SK-N-SH (cell line): ENCODE measurements at regions not wholly inside any gene's neighbourhood (a gene's known extent, or its start where the extent isn't known, plus 50 kb on each side); places are given as distances from the start of the nearest gene placed in this dataset.

ENCODE experiments used
- CTCF ChIA-PET: fragments of 300-600, 350-600 bp; formaldehyde crosslinking; extraction: SDS; loops from one replicate; lab custom pipeline; 2021; lab: Yijun Ruan, JAX
- POLR2A ChIA-PET: fragments of 350-600 bp; sonication (Branson Sonifier 250); formaldehyde crosslinking; extraction: SDS; loops from one replicate; lab custom pipeline; 2020; ENCODE audit warnings: antibody characterized with exemption, inconsistent platforms; lab: Yijun Ruan, JAX
- DNase-seq: peaks from one replicate; pipeline ENCODE4 v3.0.0; 2012
- H2AFZ ChIP-seq: fragments of 200-600 bp; sonication (generic); 2 replicates; pipeline ENCODE4 v1.8.1; 2016; ENCODE audit warnings: antibody characterized with exemption, mild to moderate bottlenecking, low read depth
- H3F3A ChIP-seq: fragments of 200-600 bp; sonication (generic); replicated peaks from 2 replicates; pipeline ENCODE3; 2016; ENCODE audit warnings: antibody characterized with exemption, mild to moderate bottlenecking; ENCODE audit not compliant: insufficient read depth
- H3K27ac ChIP-seq, 2 experiments: fragments of 200-500 bp in 1 of 2; fragments of 200-600 bp in 1 of 2; sonication (Bioruptor generic) in 1 of 2; sonication (generic), shearing (Covaris generic) in 1 of 2; 2 replicates each; pipeline versions ENCODE4 v1.5.1 to v1.6.1; 2014 to 2016; ENCODE audit warnings: low read depth in 2 of 2, inconsistent platforms in 1 of 2, low read length in 1 of 2, mild to moderate bottlenecking in 1 of 2, mixed read lengths in 1 of 2
- H3K27me3 ChIP-seq: fragments of 200-600 bp; sonication (generic), shearing (Covaris generic); 2 replicates; pipeline ENCODE4 v1.6.1; 2016; ENCODE audit warnings: mixed run types; ENCODE audit not compliant: insufficient read depth
- H3K36me3 ChIP-seq, 2 experiments: fragments of 200-500 bp in 1 of 2; fragments of 200-600 bp in 1 of 2; sonication (Bioruptor generic) in 1 of 2; sonication (generic) in 1 of 2; replicated peaks in 1 of 2; 2 replicates each; pipeline versions ENCODE3 to v1.5.1; 2014 to 2016; ENCODE audit warnings: low read length in 1 of 2, mild to moderate bottlenecking in 1 of 2; ENCODE audit not compliant: insufficient read depth in 2 of 2, control insufficient read depth in 1 of 2
- H3K4me1 ChIP-seq, 2 experiments: fragments of 200-500 bp in 1 of 2; fragments of 200-600 bp in 1 of 2; sonication (Bioruptor generic) in 1 of 2; sonication (generic), shearing (Covaris generic) in 1 of 2; 2 replicates each; pipeline versions ENCODE4 v1.5.1 to v1.6.1; 2014 to 2016; ENCODE audit warnings: low read depth in 1 of 2, low read length in 1 of 2, mixed run types in 1 of 2; ENCODE audit not compliant: insufficient read depth in 2 of 2, control insufficient read depth in 1 of 2
- H3K4me2 ChIP-seq: fragments of 200-600 bp; sonication (generic), shearing (Covaris generic); 2 replicates; pipeline ENCODE4 v1.6.1; 2017; ENCODE audit warnings: mixed run types
- H3K4me3 ChIP-seq, 2 experiments: fragments of 200-500 bp in 1 of 2; fragments of 200-600 bp in 1 of 2; sonication (Bioruptor generic) in 1 of 2; sonication (generic), shearing (Covaris generic) in 1 of 2; 2 replicates each; pipeline versions ENCODE4 v1.5.1 to v1.8.1; 2014 to 2016; ENCODE audit warnings: low read depth in 2 of 2, inconsistent platforms in 1 of 2, low read length in 1 of 2, mild to moderate bottlenecking in 1 of 2, mixed read lengths in 1 of 2, moderate library complexity in 1 of 2
- H3K79me2 ChIP-seq: fragments of 200-600 bp; sonication (generic); 2 replicates; pipeline ENCODE4 v1.8.1; 2017; ENCODE audit warnings: mild to moderate bottlenecking; ENCODE audit not compliant: insufficient read depth
- H3K9ac ChIP-seq: fragments of 200-600 bp; sonication (generic); 2 replicates; pipeline ENCODE4 v1.6.1; 2017; ENCODE audit warnings: mixed run types
- H3K9me2 ChIP-seq: fragments of 200-600 bp; sonication (generic); 2 replicates; pipeline ENCODE4 v1.6.1; 2017; ENCODE audit warnings: mixed run types
- H3K9me3 ChIP-seq: fragments of 200-600 bp; sonication (generic); 2 replicates; pipeline ENCODE4 v1.6.1; 2017; ENCODE audit warnings: mixed run types, mild to moderate bottlenecking, moderate library complexity
- H4K20me1 ChIP-seq: fragments of 200-600 bp; sonication (generic); 2 replicates; pipeline ENCODE4 v1.6.1; 2017; ENCODE audit warnings: mild to moderate bottlenecking, mixed run types; ENCODE audit not compliant: insufficient read depth
- CHD2 ChIP-seq: fragments of 150-350 bp; IDR thresholded peaks from 2 replicates; pipeline ENCODE4 v1.6.1; 2018; ENCODE audit warnings: low read length; ENCODE audit not compliant: partially characterized antibody
- ELF1 ChIP-seq: IDR thresholded peaks from 2 replicates; pipeline ENCODE4 v1.4.0; 2012
- EP300 ChIP-seq, 2 experiments: IDR thresholded peaks; 2 replicates each; pipeline versions ENCODE4 v1.4.0 to v1.6.1; 2012; ENCODE audit warnings: borderline replicate concordance in 1 of 2, low read depth in 1 of 2, low read length in 1 of 2
- FOSL2 ChIP-seq: IDR thresholded peaks from 2 replicates; pipeline ENCODE4 v1.4.0; 2012; ENCODE audit warnings: low read depth, mild to moderate bottlenecking, moderate library complexity, borderline replicate concordance
- FOXM1 ChIP-seq: IDR thresholded peaks from 2 replicates; pipeline ENCODE4 v1.4.0; 2012; ENCODE audit warnings: low read depth, mild to moderate bottlenecking
- GABPA ChIP-seq: IDR thresholded peaks from 2 replicates; pipeline ENCODE4 v1.4.0; 2012; ENCODE audit warnings: low read depth, mild to moderate bottlenecking
- GATA2 ChIP-seq: sonication (generic); formaldehyde crosslinking; IDR thresholded peaks from 2 replicates; pipeline ENCODE4 v1.5.0; 2020; ENCODE audit warnings: mild to moderate bottlenecking, missing genetic modification reagents
- JUND ChIP-seq: IDR thresholded peaks from 2 replicates; pipeline ENCODE4 v1.4.0; 2012
- MEF2A ChIP-seq: IDR thresholded peaks from 2 replicates; pipeline ENCODE4 v1.4.0; 2012; ENCODE audit warnings: low read depth, borderline replicate concordance
- MXI1 ChIP-seq: IDR thresholded peaks from 2 replicates; pipeline ENCODE4 v1.6.1; 2012; ENCODE audit warnings: mild to moderate bottlenecking, low read depth, low read length, improper control_type of control experiment
- NFIC ChIP-seq: IDR thresholded peaks from 2 replicates; pipeline ENCODE4 v1.4.0; 2012; ENCODE audit warnings: borderline replicate concordance
- NRF1 ChIP-seq: IDR thresholded peaks from 2 replicates; pipeline ENCODE4 v1.6.1; 2012; ENCODE audit warnings: low read depth, mild to moderate bottlenecking, low read length
- POLR2AphosphoS5 ChIP-seq: IDR thresholded peaks from 2 replicates; pipeline ENCODE4 v1.6.1; 2012; ENCODE audit warnings: low read depth, low read length
- RAD21 ChIP-seq: IDR thresholded peaks from 2 replicates; pipeline ENCODE4 v1.6.1; 2012; ENCODE audit warnings: mild to moderate bottlenecking, low read length
- RCOR1 ChIP-seq: fragments of 150-350 bp; IDR thresholded peaks from 2 replicates; pipeline ENCODE4 v1.6.1; 2017; ENCODE audit warnings: antibody characterized with exemption, low read length
- RFX5 ChIP-seq: IDR thresholded peaks from 2 replicates; pipeline ENCODE4 v1.6.1; 2012; ENCODE audit warnings: mild to moderate bottlenecking, improper control_type of control experiment, low read length
- SMC3 ChIP-seq: IDR thresholded peaks from 2 replicates; pipeline ENCODE4 v1.6.1; 2012; ENCODE audit warnings: low read depth, low read length, improper control_type of control experiment
- YY1 ChIP-seq: IDR thresholded peaks from 2 replicates; pipeline ENCODE4 v1.4.0; 2012; ENCODE audit warnings: low read depth, mild to moderate bottlenecking
- WGBS: methylation state at CpG from one replicate; pipeline ENCODE4 v1.1.6; 2017; ENCODE audit warnings: low lambda C conversion rate; 5-methylcytosine and 5-hydroxymethylcytosine counted together
- TF ChIP-seq, protein P1 (sequence below): IDR thresholded peaks from 2 replicates; pipeline ENCODE4 v1.4.0; 2012; ENCODE audit warnings: low read depth, borderline replicate concordance
- TF ChIP-seq, protein P2 (sequence below): fragments of 200-600 bp; sonication (generic); IDR thresholded peaks from 2 replicates; pipeline ENCODE4 v1.6.1; 2017; ENCODE audit warnings: antibody characterized with exemption, mild to moderate bottlenecking, moderate library complexity
- TF ChIP-seq, protein P3 (sequence below): IDR thresholded peaks from 2 replicates; pipeline ENCODE4 v1.4.0; 2012; ENCODE audit warnings: low read depth, borderline replicate concordance
- TF ChIP-seq, protein P4 (sequence below): IDR thresholded peaks from 2 replicates; pipeline ENCODE4 v1.6.1; 2012; ENCODE audit warnings: mild to moderate bottlenecking, low read depth, low read length, moderate library complexity

DNA sequence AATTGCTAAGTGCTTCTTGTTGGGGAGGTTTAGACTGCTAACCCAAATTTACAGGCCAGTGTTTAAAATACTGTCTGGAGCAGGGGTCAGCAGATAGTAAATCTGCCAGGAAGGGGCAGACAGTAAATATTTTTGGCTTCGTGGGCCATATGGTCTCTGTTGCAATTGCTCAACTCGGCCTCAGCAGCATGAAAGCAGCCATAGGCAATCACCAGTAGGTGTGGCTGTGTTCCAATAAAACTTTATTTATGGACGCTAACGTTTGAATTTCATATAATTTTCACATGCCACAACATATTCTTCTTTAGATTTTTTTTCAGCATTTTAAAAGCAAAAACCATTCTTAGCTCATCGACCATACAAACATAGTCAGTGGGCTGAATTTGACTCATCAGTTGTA, 172.7 kb downstream of the BRINP2 start:
- Histone ChIP-seq H3F3A (no peaks in the 10 kb centered on the region), H2AFZ (no peak overlapping the region), H3K27me3 (no peaks in the 10 kb centered on the region), H3K9ac (no peak overlapping the region), H3K79me2 (no peaks in the 10 kb centered on the region), H3K36me3 (no peaks in the 10 kb centered on the region), H3K4me1 (no peaks in the 10 kb centered on the region; a peak in 1 of 4 replicates), H3K9me2 (no peaks in the 10 kb centered on the region), H3K9me3 (no peaks in the 10 kb centered on the region), H3K4me2 (no peak overlapping the region), H3K27ac (no peak overlapping the region), H3K4me3 (no peak overlapping the region), H4K20me1 (no peaks in the 10 kb centered on the region)
- ChIA-PET POLR2A (no interaction called here), CTCF (interaction anchor here (0.9 to 2.1 kb wide), 2 partner anchors 9 to 445 kb away, joined by 4 to 7 read pairs; no protein-coding TSS in a partner anchor)
- DNase-seq = no peak
- TF ChIP-seq GABPA (no peak), CHD2 (no peak), NRF1 (no peak), RCOR1 (no peak), SMC3 (no peak), RFX5 (no peak), RAD21 (no peak), NFIC (no peak), FOSL2 (no peak)
- TF ChIP-seq, protein P1, sequence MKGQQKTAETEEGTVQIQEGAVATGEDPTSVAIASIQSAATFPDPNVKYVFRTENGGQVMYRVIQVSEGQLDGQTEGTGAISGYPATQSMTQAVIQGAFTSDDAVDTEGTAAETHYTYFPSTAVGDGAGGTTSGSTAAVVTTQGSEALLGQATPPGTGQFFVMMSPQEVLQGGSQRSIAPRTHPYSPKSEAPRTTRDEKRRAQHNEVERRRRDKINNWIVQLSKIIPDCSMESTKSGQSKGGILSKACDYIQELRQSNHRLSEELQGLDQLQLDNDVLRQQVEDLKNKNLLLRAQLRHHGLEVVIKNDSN = no peak
- TF ChIP-seq, protein P2, sequence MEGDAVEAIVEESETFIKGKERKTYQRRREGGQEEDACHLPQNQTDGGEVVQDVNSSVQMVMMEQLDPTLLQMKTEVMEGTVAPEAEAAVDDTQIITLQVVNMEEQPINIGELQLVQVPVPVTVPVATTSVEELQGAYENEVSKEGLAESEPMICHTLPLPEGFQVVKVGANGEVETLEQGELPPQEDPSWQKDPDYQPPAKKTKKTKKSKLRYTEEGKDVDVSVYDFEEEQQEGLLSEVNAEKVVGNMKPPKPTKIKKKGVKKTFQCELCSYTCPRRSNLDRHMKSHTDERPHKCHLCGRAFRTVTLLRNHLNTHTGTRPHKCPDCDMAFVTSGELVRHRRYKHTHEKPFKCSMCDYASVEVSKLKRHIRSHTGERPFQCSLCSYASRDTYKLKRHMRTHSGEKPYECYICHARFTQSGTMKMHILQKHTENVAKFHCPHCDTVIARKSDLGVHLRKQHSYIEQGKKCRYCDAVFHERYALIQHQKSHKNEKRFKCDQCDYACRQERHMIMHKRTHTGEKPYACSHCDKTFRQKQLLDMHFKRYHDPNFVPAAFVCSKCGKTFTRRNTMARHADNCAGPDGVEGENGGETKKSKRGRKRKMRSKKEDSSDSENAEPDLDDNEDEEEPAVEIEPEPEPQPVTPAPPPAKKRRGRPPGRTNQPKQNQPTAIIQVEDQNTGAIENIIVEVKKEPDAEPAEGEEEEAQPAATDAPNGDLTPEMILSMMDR = no peak
- WGBS = 32% methylated on average over 5 of the region's 5 CpGs

DNA sequence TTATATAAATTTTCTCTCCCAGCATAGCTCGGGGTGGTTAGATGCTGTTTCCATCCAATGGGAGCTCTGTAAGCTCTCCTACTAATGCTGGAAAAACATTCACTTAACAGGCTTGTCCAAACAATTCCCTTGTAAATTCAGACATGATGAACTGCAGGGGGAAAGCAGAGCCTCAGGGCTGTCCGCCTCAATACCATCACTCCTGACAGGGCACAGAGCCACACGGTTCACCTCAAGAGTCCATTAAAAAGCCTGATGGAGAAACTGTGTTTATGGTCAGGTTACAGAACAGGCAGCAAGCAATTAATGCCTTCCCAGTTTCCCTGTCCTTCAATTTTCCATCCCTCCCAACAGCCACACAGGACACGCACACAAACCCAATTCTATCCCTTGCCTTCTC, 171.0 kb downstream of the BRINP2 start:
- Histone ChIP-seq H3K4me1 (no peaks in the 10 kb centered on the region; a peak in 1 of 4 replicates), H3K9ac (no peak overlapping the region), H4K20me1 (no peaks in the 10 kb centered on the region), H3K79me2 (no peaks in the 10 kb centered on the region), H3F3A (no peaks in the 10 kb centered on the region), H3K4me2 (no peak overlapping the region), H3K9me3 (no peaks in the 10 kb centered on the region), H3K27me3 (no peaks in the 10 kb centered on the region), H3K36me3 (no peaks in the 10 kb centered on the region), H3K27ac (no peak overlapping the region), H3K4me3 (no peak overlapping the region), H2AFZ (no peak overlapping the region), H3K9me2 (no peaks in the 10 kb centered on the region)
- WGBS = 22% methylated on average over 4 of the region's 4 CpGs
- peak; percentile 12 for DNase-seq
- CTCF ChIA-PET = interaction anchor here (2.2 kb wide), 1 partner anchor 13 kb away, joined by 5 read pairs; no protein-coding TSS in a partner anchor
- POLR2A ChIA-PET = no interaction called here
- TF ChIP-seq, protein P1 = no peak
- TF ChIP-seq ELF1 = no peak
- TF ChIP-seq FOXM1 = no peak
- TF ChIP-seq MEF2A = no peak
- TF ChIP-seq SMC3 = no peak
- no peak for TF ChIP-seq YY1
- TF ChIP-seq, protein P3, sequence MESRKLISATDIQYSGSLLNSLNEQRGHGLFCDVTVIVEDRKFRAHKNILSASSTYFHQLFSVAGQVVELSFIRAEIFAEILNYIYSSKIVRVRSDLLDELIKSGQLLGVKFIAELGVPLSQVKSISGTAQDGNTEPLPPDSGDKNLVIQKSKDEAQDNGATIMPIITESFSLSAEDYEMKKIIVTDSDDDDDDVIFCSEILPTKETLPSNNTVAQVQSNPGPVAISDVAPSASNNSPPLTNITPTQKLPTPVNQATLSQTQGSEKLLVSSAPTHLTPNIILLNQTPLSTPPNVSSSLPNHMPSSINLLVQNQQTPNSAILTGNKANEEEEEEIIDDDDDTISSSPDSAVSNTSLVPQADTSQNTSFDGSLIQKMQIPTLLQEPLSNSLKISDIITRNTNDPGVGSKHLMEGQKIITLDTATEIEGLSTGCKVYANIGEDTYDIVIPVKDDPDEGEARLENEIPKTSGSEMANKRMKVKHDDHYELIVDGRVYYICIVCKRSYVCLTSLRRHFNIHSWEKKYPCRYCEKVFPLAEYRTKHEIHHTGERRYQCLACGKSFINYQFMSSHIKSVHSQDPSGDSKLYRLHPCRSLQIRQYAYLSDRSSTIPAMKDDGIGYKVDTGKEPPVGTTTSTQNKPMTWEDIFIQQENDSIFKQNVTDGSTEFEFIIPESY = no peak
- no peak for TF ChIP-seq EP300 (IDR thresholded peaks at IDR 0.05; ENCODE audit: borderline replicate concordance in 1 of 2, low read depth in 1 of 2, low read length in 1 of 2)
- no peak for TF ChIP-seq JUND
- TF ChIP-seq, protein P4, sequence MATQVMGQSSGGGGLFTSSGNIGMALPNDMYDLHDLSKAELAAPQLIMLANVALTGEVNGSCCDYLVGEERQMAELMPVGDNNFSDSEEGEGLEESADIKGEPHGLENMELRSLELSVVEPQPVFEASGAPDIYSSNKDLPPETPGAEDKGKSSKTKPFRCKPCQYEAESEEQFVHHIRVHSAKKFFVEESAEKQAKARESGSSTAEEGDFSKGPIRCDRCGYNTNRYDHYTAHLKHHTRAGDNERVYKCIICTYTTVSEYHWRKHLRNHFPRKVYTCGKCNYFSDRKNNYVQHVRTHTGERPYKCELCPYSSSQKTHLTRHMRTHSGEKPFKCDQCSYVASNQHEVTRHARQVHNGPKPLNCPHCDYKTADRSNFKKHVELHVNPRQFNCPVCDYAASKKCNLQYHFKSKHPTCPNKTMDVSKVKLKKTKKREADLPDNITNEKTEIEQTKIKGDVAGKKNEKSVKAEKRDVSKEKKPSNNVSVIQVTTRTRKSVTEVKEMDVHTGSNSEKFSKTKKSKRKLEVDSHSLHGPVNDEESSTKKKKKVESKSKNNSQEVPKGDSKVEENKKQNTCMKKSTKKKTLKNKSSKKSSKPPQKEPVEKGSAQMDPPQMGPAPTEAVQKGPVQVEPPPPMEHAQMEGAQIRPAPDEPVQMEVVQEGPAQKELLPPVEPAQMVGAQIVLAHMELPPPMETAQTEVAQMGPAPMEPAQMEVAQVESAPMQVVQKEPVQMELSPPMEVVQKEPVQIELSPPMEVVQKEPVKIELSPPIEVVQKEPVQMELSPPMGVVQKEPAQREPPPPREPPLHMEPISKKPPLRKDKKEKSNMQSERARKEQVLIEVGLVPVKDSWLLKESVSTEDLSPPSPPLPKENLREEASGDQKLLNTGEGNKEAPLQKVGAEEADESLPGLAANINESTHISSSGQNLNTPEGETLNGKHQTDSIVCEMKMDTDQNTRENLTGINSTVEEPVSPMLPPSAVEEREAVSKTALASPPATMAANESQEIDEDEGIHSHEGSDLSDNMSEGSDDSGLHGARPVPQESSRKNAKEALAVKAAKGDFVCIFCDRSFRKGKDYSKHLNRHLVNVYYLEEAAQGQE = no peak
- TF ChIP-seq FOSL2 = no peak
- TF ChIP-seq MXI1 = no peak
- TF ChIP-seq POLR2AphosphoS5 = no peak
- TF ChIP-seq RCOR1 = no peak
- no peak for TF ChIP-seq GATA2 (CRISPR knock-in tag)
